ENCODE measurements at regions not wholly inside any gene's neighbourhood (a gene's known extent, or its start where the extent isn't known, plus 50 kb on each side); places are given as distances from the start of the nearest gene placed in this dataset.
A peak's percentile ranks its signal among the peaks of the same experiment; 100 is the strongest.

- DNase-seq (ENCODE audit: low spot score), result no peak
These were observed 468.2 kb upstream of the ARID1B start for GRCh38 chr6:156309017-156309416.

GRCh38 chr6:156308604-156309003 is 468.6 kb upstream of the ARID1B start:
- DNase-seq (ENCODE audit: low spot score), result no peak

GRCh38 chr6:156306531-156306930 is 470.6 kb upstream of the ARID1B start:
- DNase-seq (ENCODE audit: low spot score), result no peak

- DNase-seq (ENCODE audit: low spot score), result peak; percentile 71
These were observed 494.1 kb upstream of the ARID1B start for GRCh38 chr6:156283091-156283490.

- no peak for DNase-seq (ENCODE audit: low spot score)
These were observed 495.1 kb upstream of the ARID1B start for GRCh38 chr6:156282087-156282486.

- no peak for DNase-seq (ENCODE audit: low spot score)
These were observed 495.9 kb upstream of the ARID1B start for GRCh38 chr6:156281266-156281665.

- DNase-seq (ENCODE audit: low spot score), result peak; percentile 86
These were observed 497.1 kb upstream of the ARID1B start for GRCh38 chr6:156280065-156280464.

GRCh38 chr6:156279261-156279969 is 497.8 kb upstream of the ARID1B start:
- peak; percentile 91 for DNase-seq (ENCODE audit: low spot score)

GRCh38 chr6:156273065-156273711 is 504.0 kb upstream of the ARID1B start:
- DNase-seq (ENCODE audit: low spot score), result no peak

- no peak for DNase-seq (ENCODE audit: low spot score)
These were observed 507.3 kb upstream of the ARID1B start for GRCh38 chr6:156269751-156270369.

GRCh38 chr6:156268849-156269248 is 508.3 kb upstream of the ARID1B start:
- no peak for DNase-seq (ENCODE audit: low spot score)

GRCh38 chr6:156262014-156262413 is 515.2 kb upstream of the ARID1B start:
- no peak for DNase-seq (ENCODE audit: low spot score)

GRCh38 chr6:156260815-156261214 is 516.4 kb upstream of the ARID1B start:
- no peak for DNase-seq (ENCODE audit: low spot score)

- DNase-seq (ENCODE audit: low spot score), result no peak
These were observed 518.2 kb upstream of the ARID1B start for GRCh38 chr6:156258981-156259380.

- no peak for DNase-seq (ENCODE audit: low spot score)
These were observed 521.0 kb upstream of the ARID1B start for GRCh38 chr6:156256161-156256560.

GRCh38 chr6:156254240-156254639 is 522.9 kb upstream of the ARID1B start:
- no peak for DNase-seq (ENCODE audit: low spot score)

GRCh38 chr6:156250593-156250992 is 526.6 kb upstream of the ARID1B start:
- no peak for DNase-seq (ENCODE audit: low spot score)

GRCh38 chr6:156242206-156242605 is 535.0 kb upstream of the ARID1B start:
- DNase-seq (ENCODE audit: low spot score), result no peak

GRCh38 chr6:156231026-156231765 is 546.0 kb upstream of the ARID1B start:
- no peak for DNase-seq (ENCODE audit: low spot score)

GRCh38 chr6:156219973-156220372 is 557.2 kb upstream of the ARID1B start:
- DNase-seq (ENCODE audit: low spot score), result no peak

GRCh38 chr6:156205678-156206077 is 571.5 kb upstream of the ARID1B start:
- no peak for DNase-seq (ENCODE audit: low spot score)

- DNase-seq (ENCODE audit: low spot score), result no peak
These were observed 578.0 kb upstream of the ARID1B start for GRCh38 chr6:156199182-156199581.

Measured in SK-N-DZ (cell line).